Nephron (organoid): ENCODE measurements at regions not wholly inside any gene's neighbourhood (a gene's known extent, or its start where the extent isn't known, plus 50 kb on each side); places are given as distances from the start of the nearest gene placed in this dataset.

ENCODE experiments used
- H3K27ac Mint-ChIP-seq, 3 experiments: 2 replicates each; pipeline ENCODE4 v1.8.0; 2020; ENCODE audit warnings: mixed read lengths in 3 of 3, mild to moderate bottlenecking in 2 of 3, moderate library complexity in 1 of 3
- H3K27me3 Mint-ChIP-seq: 2 replicates; pipeline ENCODE4 v1.8.0; 2021; ENCODE audit warnings: low read depth, mild to moderate bottlenecking, moderate library complexity, mixed read lengths
- H3K36me3 Mint-ChIP-seq: 2 replicates; pipeline ENCODE4 v1.8.0; 2020; ENCODE audit warnings: low read depth, mixed read lengths
- H3K4me1 Mint-ChIP-seq: 2 replicates; pipeline ENCODE4 v1.8.0; 2020; ENCODE audit warnings: mixed read lengths
- H3K4me3 Mint-ChIP-seq, 3 experiments: 2 replicates each; pipeline ENCODE4 v1.8.0; 2020; ENCODE audit warnings: mild to moderate bottlenecking in 3 of 3, mixed read lengths in 3 of 3, moderate library complexity in 2 of 3
- H3K9me3 Mint-ChIP-seq: 2 replicates; pipeline ENCODE4 v1.8.0; 2020; ENCODE audit warnings: mixed read lengths
- TF ChIP-seq, protein P1 (sequence below), 3 experiments: fragments of 200-600 bp; sonication (generic); IDR thresholded peaks; one replicate each; pipeline ENCODE4 v1.5.0; 2021; ENCODE audit warnings: antibody characterized with exemption in 3 of 3; ENCODE audit not compliant: unreplicated experiment in 3 of 3

- peaks cover 4% of the 10 kb centered on the region for H3K9me3 Mint-ChIP-seq
- H3K36me3 Mint-ChIP-seq = no peaks in the 10 kb centered on the region
- peaks cover 3% of the 10 kb centered on the region for H3K4me1 Mint-ChIP-seq
- H3K27me3 Mint-ChIP-seq = peaks cover 5% of the 10 kb centered on the region
- TF ChIP-seq, protein P1, sequence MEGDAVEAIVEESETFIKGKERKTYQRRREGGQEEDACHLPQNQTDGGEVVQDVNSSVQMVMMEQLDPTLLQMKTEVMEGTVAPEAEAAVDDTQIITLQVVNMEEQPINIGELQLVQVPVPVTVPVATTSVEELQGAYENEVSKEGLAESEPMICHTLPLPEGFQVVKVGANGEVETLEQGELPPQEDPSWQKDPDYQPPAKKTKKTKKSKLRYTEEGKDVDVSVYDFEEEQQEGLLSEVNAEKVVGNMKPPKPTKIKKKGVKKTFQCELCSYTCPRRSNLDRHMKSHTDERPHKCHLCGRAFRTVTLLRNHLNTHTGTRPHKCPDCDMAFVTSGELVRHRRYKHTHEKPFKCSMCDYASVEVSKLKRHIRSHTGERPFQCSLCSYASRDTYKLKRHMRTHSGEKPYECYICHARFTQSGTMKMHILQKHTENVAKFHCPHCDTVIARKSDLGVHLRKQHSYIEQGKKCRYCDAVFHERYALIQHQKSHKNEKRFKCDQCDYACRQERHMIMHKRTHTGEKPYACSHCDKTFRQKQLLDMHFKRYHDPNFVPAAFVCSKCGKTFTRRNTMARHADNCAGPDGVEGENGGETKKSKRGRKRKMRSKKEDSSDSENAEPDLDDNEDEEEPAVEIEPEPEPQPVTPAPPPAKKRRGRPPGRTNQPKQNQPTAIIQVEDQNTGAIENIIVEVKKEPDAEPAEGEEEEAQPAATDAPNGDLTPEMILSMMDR (IDR thresholded peaks at IDR 0.05; ENCODE audit: unreplicated experiment in 3 of 3) = no peak
- no peak overlapping the region for H3K4me3 Mint-ChIP-seq
- no peak overlapping the region for H3K27ac Mint-ChIP-seq
These were observed 63.4 kb upstream of the MAGEB2 start for GRCh38 chrX:30151964-30152363.

DNA sequence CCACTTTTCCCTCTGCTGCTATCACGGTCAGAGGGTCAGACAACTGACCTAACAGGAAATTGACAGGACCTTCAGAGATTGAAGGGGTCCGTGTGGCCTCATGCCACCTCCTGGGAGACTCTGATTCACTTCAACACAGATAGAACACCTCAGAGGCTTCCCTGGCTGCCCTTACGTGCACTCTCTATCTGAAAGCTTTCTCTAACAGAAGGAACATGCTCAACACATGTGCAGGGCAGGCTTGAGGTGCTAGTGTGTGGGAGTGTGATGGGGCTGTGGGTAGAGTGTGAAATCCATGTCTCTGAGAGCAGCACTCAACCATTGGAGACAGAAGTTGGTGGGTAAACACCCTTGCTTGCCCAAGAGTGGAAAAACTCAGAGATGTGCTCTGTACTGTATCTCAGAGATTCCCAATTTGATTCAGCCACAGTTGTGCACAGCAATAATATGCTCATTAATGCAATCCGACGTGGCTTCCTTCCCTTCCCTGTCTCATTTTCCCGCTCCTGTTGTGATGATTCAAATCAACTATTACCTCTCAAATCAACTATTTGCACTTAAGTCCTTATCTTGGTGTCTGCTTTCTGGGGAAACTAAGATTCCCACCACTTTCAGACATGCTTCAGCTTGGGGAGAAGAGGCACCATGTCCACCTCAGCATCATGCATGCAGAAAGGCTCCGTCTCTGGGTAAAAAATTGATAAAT lies 62.0 kb upstream of the MAGEB2 start:
- TF ChIP-seq, protein P1 (IDR thresholded peaks at IDR 0.05; ENCODE audit: unreplicated experiment in 3 of 3) = no peak
- H3K4me1 Mint-ChIP-seq = peaks cover 3% of the 10 kb centered on the region
- no peak overlapping the region for H3K4me3 Mint-ChIP-seq
- H3K27me3 Mint-ChIP-seq = no peaks in the 10 kb centered on the region
- peaks cover 4% of the 10 kb centered on the region for H3K9me3 Mint-ChIP-seq
- no peaks in the 10 kb centered on the region for H3K36me3 Mint-ChIP-seq
- no peak overlapping the region for H3K27ac Mint-ChIP-seq

DNA sequence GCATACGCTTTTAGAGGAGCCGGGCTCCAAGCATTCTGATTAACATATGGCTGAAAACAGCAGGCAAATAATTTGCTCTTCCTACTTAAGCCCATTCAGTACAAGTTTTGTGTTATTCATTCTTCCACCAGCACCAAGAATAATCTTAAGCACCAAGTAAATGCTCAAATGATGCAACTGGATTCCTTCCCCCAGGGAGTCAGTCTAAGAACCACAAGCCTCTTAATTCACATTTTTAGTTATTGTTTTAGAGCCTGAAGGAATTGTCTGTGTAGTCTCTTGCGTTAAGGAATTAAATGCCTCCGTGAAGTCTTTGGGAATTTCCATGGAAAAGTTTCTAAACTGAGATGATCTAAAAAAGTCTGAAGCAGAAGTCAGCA lies 61.5 kb upstream of the MAGEB2 start:
- Mint-ChIP-seq H3K27ac (no peak overlapping the region), H3K4me1 (peaks cover 3% of the 10 kb centered on the region), H3K4me3 (no peak overlapping the region), H3K36me3 (no peaks in the 10 kb centered on the region), H3K27me3 (no peaks in the 10 kb centered on the region), H3K9me3 (peaks cover 2% of the 10 kb centered on the region)
- TF ChIP-seq, protein P1 (IDR thresholded peaks at IDR 0.05; ENCODE audit: unreplicated experiment in 3 of 3) = no peak

- H3K27me3 Mint-ChIP-seq = no peaks in the 10 kb centered on the region
- no peak overlapping the region for H3K27ac Mint-ChIP-seq
- no peaks in the 10 kb centered on the region for H3K9me3 Mint-ChIP-seq
- H3K36me3 Mint-ChIP-seq = no peaks in the 10 kb centered on the region
- H3K4me1 Mint-ChIP-seq = peaks cover 3% of the 10 kb centered on the region
- TF ChIP-seq, protein P1 (IDR thresholded peaks at IDR 0.05; ENCODE audit: unreplicated experiment in 3 of 3) = no peak
- no peak overlapping the region for H3K4me3 Mint-ChIP-seq
These were observed 59.4 kb upstream of the MAGEB2 start for GRCh38 chrX:30156009-30156408.

GRCh38 chrX:30156880-30157560 lies 58.3 kb upstream of the MAGEB2 start:
- Mint-ChIP-seq H3K9me3 (no peaks in the 10 kb centered on the region), H3K4me3 (no peak overlapping the region), H3K27ac (no peak overlapping the region), H3K4me1 (peaks cover 3% of the 10 kb centered on the region), H3K27me3 (no peaks in the 10 kb centered on the region), H3K36me3 (no peaks in the 10 kb centered on the region)
- TF ChIP-seq, protein P1 (IDR thresholded peaks at IDR 0.05; ENCODE audit: unreplicated experiment in 3 of 3) = no peak

- Mint-ChIP-seq H3K27me3 (no peaks in the 10 kb centered on the region), H3K27ac (no peak overlapping the region), H3K4me3 (no peak overlapping the region)
These were observed 54.3 kb upstream of the MAGEB2 start for GRCh38 chrX:30161043-30161442.

More at GRCh38 chrX:30161043-30161442, 54.3 kb upstream of the MAGEB2 start:
- Mint-ChIP-seq H3K4me1 (no peaks in the 10 kb centered on the region), H3K9me3 (no peaks in the 10 kb centered on the region), H3K36me3 (no peaks in the 10 kb centered on the region)
- TF ChIP-seq, protein P1 (IDR thresholded peaks at IDR 0.05; ENCODE audit: unreplicated experiment in 3 of 3) = no peak
